ENCODE measurements at regions not wholly inside any gene's neighbourhood (a gene's known extent, or its start where the extent isn't known, plus 50 kb on each side); places are given as distances from the start of the nearest gene placed in this dataset.

- H3K4me1 ChIP-seq (ENCODE audit: control insufficient read depth, low read length), result no peaks in the 10 kb centered on the region
- no peaks in the 10 kb centered on the region for H3F3A ChIP-seq (ENCODE audit: control insufficient read depth, insufficient read depth)
- no peak overlapping the region for H3K4me3 ChIP-seq (ENCODE audit: low read length)
- H3K27ac ChIP-seq (ENCODE audit: low read depth, low read length), result no peak overlapping the region
- H3K36me3 ChIP-seq (ENCODE audit: control insufficient read depth, low read length), result no peaks in the 10 kb centered on the region
- H3K9me3 ChIP-seq (ENCODE audit: control insufficient read depth, insufficient read depth, low read length), result no peaks in the 10 kb centered on the region
- H3K27me3 ChIP-seq (ENCODE audit: control insufficient read depth, low read length), result peaks cover 5% of the 10 kb centered on the region; the same call in 1 of the 2 replicates
- TF ChIP-seq, protein P1, sequence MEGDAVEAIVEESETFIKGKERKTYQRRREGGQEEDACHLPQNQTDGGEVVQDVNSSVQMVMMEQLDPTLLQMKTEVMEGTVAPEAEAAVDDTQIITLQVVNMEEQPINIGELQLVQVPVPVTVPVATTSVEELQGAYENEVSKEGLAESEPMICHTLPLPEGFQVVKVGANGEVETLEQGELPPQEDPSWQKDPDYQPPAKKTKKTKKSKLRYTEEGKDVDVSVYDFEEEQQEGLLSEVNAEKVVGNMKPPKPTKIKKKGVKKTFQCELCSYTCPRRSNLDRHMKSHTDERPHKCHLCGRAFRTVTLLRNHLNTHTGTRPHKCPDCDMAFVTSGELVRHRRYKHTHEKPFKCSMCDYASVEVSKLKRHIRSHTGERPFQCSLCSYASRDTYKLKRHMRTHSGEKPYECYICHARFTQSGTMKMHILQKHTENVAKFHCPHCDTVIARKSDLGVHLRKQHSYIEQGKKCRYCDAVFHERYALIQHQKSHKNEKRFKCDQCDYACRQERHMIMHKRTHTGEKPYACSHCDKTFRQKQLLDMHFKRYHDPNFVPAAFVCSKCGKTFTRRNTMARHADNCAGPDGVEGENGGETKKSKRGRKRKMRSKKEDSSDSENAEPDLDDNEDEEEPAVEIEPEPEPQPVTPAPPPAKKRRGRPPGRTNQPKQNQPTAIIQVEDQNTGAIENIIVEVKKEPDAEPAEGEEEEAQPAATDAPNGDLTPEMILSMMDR (IDR thresholded peaks at IDR 0.05; ENCODE audit: low read depth, low read length, poor library complexity, severe bottlenecking), result no peak
- TF ChIP-seq EZH2phosphoT487 (IDR thresholded peaks at IDR 0.05; ENCODE audit: borderline replicate concordance, low read length), result no peak
- no peaks in the 10 kb centered on the region for H3K9me2 ChIP-seq (replicated peaks; ENCODE audit: control insufficient read depth, low read length)
- H3K4me2 ChIP-seq (ENCODE audit: low read length), result no peak overlapping the region
- no peaks in the 10 kb centered on the region for H3K79me2 ChIP-seq (ENCODE audit: control insufficient read depth, low read length)
- H4K20me1 ChIP-seq (ENCODE audit: control insufficient read depth, insufficient read depth, low read depth, low read length), result no peaks in the 10 kb centered on the region
These were observed 292.1 kb downstream of the STIM2 start for GRCh38 chr4:27152703-27153102.

- no peaks in the 10 kb centered on the region for H4K20me1 ChIP-seq (ENCODE audit: control insufficient read depth, insufficient read depth, low read depth, low read length)
- H3F3A ChIP-seq (ENCODE audit: control insufficient read depth, insufficient read depth), result no peaks in the 10 kb centered on the region
- no peaks in the 10 kb centered on the region for H3K79me2 ChIP-seq (ENCODE audit: control insufficient read depth, low read length)
- no peak overlapping the region for H3K4me2 ChIP-seq (ENCODE audit: low read length)
- no peak overlapping the region for H3K27ac ChIP-seq (ENCODE audit: low read depth, low read length)
- H3K9me3 ChIP-seq (ENCODE audit: control insufficient read depth, insufficient read depth, low read length), result no peaks in the 10 kb centered on the region
- H3K9me2 ChIP-seq (replicated peaks; ENCODE audit: control insufficient read depth, low read length), result no peaks in the 10 kb centered on the region
- no peak for TF ChIP-seq EZH2phosphoT487 (IDR thresholded peaks at IDR 0.05; ENCODE audit: borderline replicate concordance, low read length)
- TF ChIP-seq, protein P1 (IDR thresholded peaks at IDR 0.05; ENCODE audit: low read depth, low read length, poor library complexity, severe bottlenecking), result no peak
- no peaks in the 10 kb centered on the region for H3K36me3 ChIP-seq (ENCODE audit: control insufficient read depth, low read length)
- H3K4me1 ChIP-seq (ENCODE audit: control insufficient read depth, low read length), result no peaks in the 10 kb centered on the region
- peaks cover 5% of the 10 kb centered on the region; the same call in 1 of the 2 replicates for H3K27me3 ChIP-seq (ENCODE audit: control insufficient read depth, low read length)
- no peak overlapping the region for H3K4me3 ChIP-seq (ENCODE audit: low read length)
These were observed 294.1 kb downstream of the STIM2 start for GRCh38 chr4:27154706-27155105.

DNA sequence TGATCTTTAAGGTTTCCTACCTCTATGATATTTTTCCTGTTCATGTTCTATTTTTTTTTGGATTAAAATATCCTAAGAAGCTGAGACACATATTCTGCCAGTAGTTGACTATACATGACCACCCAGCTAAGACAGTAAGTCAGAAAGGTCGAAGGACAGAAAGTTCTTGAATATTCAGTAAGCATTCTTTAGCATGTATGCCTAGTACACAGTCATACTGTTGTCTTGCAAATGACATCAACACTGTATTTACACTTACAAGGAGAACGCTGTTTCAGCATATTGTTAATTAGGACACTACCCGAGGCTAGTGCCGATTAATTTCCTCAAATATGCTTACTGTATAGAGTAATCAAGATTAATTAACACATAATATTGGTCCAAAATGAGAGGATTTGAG lies 300.6 kb downstream of the STIM2 start:
- Histone ChIP-seq H3K9me2 (replicated peaks; ENCODE audit: control insufficient read depth, low read length) (no peaks in the 10 kb centered on the region), H3K9me3 (ENCODE audit: control insufficient read depth, insufficient read depth, low read length) (no peaks in the 10 kb centered on the region), H3F3A (ENCODE audit: control insufficient read depth, insufficient read depth) (no peaks in the 10 kb centered on the region), H3K27ac (ENCODE audit: low read depth, low read length) (no peak overlapping the region), H3K27me3 (ENCODE audit: control insufficient read depth, low read length) (no peaks in the 10 kb centered on the region), H3K4me3 (ENCODE audit: low read length) (no peak overlapping the region), H3K79me2 (ENCODE audit: control insufficient read depth, low read length) (no peaks in the 10 kb centered on the region), H3K36me3 (ENCODE audit: control insufficient read depth, low read length) (no peaks in the 10 kb centered on the region), H3K4me1 (ENCODE audit: control insufficient read depth, low read length) (no peaks in the 10 kb centered on the region), H3K4me2 (ENCODE audit: low read length) (no peak overlapping the region), H4K20me1 (ENCODE audit: control insufficient read depth, insufficient read depth, low read depth, low read length) (no peaks in the 10 kb centered on the region)
- TF ChIP-seq EZH2phosphoT487 (IDR thresholded peaks at IDR 0.05; ENCODE audit: borderline replicate concordance, low read length), result no peak
- TF ChIP-seq, protein P1 (IDR thresholded peaks at IDR 0.05; ENCODE audit: low read depth, low read length, poor library complexity, severe bottlenecking), result no peak

- Histone ChIP-seq H3K9me3 (ENCODE audit: control insufficient read depth, insufficient read depth, low read length) (no peaks in the 10 kb centered on the region), H3K79me2 (ENCODE audit: control insufficient read depth, low read length) (no peaks in the 10 kb centered on the region), H3K4me3 (ENCODE audit: low read length) (no peak overlapping the region), H3K36me3 (ENCODE audit: control insufficient read depth, low read length) (no peaks in the 10 kb centered on the region), H3K4me2 (ENCODE audit: low read length) (no peak overlapping the region), H3F3A (ENCODE audit: control insufficient read depth, insufficient read depth) (no peaks in the 10 kb centered on the region), H3K27me3 (ENCODE audit: control insufficient read depth, low read length) (no peaks in the 10 kb centered on the region), H3K4me1 (ENCODE audit: control insufficient read depth, low read length) (no peaks in the 10 kb centered on the region), H3K9me2 (replicated peaks; ENCODE audit: control insufficient read depth, low read length) (no peaks in the 10 kb centered on the region), H3K27ac (ENCODE audit: low read depth, low read length) (no peak overlapping the region), H4K20me1 (ENCODE audit: control insufficient read depth, insufficient read depth, low read depth, low read length) (no peaks in the 10 kb centered on the region)
- TF ChIP-seq EZH2phosphoT487 (IDR thresholded peaks at IDR 0.05; ENCODE audit: borderline replicate concordance, low read length), result no peak
- TF ChIP-seq, protein P1 (IDR thresholded peaks at IDR 0.05; ENCODE audit: low read depth, low read length, poor library complexity, severe bottlenecking), result no peak
These were observed 308.1 kb downstream of the STIM2 start for GRCh38 chr4:27168783-27169182.

All from DOHH2 (cell line).